HG02840 (cell line): ENCODE measurements at regions not wholly inside any gene's neighbourhood (a gene's known extent, or its start where the extent isn't known, plus 50 kb on each side); places are given as distances from the start of the nearest gene placed in this dataset.

Experiments used
- ATAC-seq: cut with Tn5 transposase; IDR thresholded peaks from one replicate; pipeline ENCODE4 v1.9.1; 2021; ENCODE audit warnings: mild to moderate bottlenecking, moderate library complexity, moderate number of reproducible peaks; ENCODE audit not compliant: unreplicated experiment, low FRiP score

DNA sequence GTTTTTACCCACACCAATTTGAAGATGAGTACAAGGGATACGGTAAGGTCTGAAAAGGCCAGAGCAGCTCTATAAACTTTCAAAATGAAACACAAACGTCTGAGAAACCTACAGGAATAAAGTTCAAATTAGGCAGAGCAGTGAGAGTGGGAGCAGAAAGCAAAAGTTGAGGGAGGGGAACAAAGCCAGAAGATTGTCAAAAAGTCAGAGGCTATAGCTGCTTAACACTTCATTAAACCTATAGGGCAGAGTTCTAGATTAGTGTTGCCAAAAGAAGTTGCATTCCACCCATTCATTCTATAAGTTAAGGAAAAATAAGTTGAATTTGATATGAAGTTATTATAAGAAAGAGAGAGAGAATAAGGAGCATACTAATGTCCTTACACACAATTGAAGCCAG, 309.6 kb upstream of the CD180 start:
- ATAC-seq = no peak

DNA sequence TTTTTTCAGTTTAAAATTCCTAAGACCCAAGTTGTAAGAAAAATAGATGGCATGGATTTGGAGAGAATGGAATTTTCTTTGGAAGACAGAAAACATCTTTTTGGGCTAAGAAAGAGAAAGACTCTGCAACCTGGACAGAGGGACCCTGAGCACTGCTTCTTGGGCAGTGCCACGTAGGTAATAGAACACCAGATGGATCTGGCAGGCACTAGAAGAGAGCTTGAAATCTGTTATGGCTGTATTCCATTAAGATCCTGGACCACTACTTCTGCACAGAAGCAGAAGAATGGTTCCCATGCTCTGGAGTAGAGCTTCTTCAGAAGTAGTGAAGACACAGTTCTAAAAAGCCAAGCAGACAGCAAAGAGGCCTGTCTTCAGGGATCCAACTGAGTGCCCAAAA, 306.4 kb upstream of the CD180 start:
- ATAC-seq = no peak

DNA sequence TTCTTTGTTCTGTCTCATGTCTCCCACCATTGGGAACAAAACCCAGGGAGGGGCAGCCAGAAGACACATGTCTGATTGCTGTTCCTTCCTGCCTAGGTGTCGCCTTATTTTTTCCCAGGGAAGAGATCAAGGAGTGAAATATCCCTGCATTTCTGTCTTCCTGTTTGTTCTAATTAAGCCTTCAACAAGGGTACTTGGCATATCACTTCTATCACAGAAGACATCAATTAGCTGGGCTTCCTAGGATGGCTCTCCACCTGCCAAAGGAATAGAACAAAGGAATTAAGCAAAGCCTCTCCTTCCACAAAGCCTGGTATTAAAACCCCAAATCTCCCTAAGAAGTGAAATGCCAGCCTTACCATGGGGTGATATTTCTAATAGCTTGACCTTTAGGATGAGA, 299.5 kb upstream of the CD180 start:
- ATAC-seq = no peak

DNA sequence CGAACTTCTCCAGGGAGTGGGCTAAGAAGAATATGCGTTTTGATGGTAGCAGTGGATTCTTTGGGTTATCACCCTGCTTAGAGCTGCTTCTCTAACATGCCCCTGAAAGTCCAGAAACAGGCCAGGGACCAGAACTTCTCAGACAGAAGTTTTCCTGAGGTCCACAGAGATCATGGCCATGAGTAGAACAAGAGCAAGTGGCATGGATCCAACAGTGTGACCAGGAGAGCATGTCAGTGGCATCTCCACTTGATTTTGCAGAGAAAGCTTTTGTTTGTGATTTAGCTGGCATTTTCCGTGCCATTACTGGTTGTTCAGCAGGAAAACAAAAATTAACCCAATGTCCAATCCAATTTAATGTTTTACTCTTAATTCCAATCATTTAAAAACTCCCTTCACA, 298.5 kb upstream of the CD180 start:
- no peak for ATAC-seq

DNA sequence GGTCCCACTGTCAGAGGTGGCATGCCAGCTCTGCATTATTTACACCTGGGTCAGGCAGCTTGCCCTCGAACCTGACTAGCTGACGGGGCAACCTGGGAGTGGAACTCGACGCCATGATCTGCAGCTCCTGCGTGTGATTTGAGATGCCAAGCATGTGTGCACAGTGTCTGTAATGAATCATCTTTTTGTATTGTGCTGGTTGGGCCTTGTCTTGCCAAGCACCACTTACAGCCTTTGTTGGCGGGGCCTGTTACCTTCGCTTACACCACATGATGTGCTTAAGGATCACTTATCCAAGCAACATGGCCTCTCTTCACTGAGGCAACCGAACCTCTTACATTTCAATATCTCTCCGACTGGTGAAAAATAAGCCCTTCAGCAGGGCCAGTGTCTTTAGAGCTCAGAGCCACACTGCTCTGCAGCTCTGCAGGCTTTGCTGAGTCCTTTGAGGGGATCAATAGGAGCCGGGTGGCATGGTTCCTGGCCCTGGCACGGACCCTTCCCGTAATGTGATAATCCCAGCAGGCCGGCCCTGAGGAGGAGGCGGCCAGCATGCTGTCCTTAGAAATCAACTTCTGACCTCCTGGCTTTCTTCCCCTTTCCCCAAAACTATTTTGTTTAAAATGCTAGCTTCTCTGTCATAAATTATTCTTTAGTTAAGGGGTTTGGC, 297.7 kb upstream of the CD180 start:
- no peak for ATAC-seq

DNA sequence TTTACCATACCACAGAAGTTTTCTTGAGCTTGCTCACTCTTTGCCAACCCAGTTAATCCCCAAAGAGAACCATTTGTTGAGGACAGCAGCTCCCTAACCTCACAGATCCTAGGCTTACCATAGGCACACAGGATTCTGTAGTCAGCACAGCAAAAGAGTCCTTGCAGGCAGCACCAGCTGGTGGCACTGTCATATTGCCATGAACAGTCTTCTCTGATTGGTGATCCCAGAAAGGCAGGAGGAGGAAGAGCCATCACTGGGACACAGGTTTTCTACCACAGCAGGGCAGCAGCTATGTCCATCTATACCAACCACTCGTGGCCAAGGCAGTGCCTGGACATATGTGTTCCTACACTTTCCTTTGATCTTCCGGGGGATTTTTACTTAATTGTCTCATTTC, 297.1 kb upstream of the CD180 start:
- ATAC-seq = no peak

DNA sequence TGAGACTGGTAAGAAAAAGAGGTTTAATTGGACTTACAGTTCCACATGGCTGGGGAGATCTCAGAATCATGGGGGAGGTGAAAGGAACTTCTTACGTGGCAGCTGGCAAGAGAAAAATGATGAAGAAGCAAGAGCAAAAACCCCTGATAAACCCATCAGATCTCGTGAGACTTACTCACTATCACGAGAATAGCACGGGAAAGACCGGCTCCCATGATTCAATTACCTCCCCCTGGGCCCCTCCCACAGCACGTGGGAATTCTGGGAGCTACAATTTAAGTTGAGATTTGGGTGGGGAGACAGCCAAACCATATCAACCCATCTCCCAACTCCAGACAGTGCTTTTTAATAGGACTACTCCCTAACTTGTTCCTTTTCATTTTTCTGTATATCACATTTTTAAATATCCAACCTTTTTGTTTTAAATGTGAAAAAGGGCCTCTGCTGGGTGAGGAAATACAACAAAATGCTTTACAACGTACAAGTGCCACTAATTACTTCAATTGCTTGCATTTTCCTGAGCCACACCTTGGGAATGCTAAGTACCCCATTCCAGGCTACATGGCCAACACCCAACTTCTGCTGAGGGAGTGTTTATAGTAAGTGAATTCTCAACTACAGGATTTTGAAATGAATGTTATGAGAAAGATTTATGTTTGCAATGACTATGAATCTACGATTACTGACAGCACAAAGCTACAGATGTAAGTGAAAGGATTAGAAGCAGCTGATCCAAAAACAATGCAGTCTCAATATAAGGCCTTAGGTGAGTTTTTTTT, 294.1 kb upstream of the CD180 start:
- ATAC-seq = no peak

DNA sequence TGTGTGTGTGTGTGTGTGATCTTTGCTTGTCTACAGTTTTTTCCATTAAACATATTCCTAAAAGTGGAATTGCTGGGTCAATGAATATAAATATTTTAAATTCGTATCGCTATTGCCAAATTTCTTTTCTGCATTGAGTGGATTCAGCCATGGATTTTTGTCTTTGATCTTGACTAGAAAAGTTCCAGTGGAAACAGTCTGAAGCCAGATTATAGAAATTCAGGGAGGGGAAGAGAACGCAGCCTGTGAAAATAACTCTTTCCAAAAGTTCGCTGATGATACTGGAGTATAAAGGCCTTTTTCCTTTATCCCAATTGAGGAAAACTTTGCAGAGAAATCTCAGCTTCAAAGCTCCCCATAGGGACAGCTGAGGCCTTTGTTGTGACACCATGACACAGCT, 292.3 kb upstream of the CD180 start:
- no peak for ATAC-seq

DNA sequence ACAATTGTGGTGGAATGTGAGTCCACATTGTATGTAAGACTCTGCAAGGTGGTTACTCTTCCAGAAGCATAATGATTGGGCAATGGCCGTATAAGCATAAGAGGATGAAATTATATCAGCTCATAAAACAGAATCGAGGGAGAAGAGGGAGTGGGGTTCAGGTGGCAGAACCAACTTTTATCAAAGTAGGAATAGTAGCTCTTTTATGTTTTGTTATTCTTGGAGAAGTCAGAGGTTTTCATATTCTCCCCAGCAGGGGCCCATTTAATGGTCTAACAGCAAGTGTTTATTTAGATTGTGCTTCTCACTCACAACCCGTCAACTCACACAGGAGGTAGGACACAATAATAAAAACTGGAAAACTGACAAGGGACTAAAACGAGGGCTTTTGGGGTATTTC, 291.3 kb upstream of the CD180 start:
- ATAC-seq = no peak

DNA sequence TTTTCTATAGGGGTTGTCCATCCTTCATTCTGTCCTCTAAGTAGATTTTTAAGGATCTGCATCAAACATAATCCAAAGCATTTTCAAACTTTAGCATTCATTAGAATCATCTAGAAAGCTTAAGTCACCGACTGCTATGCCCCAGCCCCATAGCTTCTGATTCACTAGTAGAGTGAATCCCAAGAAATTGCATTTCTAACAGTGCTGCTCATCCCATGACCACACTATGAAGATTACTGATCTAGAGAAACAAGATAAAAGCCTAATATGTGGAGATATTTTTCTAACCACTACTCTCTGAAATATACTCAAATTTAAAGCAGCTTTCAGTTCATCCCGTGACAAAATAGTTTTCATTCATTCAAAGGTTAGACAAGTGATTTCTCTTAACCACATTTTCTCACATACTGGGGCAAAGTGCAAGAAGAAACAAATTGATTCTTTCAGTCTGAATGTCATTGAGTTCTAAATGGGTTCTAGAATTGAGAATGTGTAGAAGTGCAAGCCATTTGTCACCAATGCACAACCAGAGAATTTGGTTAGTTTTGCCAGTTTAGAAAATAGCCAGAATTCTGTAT, 286.9 kb upstream of the CD180 start:
- ATAC-seq = no peak

DNA sequence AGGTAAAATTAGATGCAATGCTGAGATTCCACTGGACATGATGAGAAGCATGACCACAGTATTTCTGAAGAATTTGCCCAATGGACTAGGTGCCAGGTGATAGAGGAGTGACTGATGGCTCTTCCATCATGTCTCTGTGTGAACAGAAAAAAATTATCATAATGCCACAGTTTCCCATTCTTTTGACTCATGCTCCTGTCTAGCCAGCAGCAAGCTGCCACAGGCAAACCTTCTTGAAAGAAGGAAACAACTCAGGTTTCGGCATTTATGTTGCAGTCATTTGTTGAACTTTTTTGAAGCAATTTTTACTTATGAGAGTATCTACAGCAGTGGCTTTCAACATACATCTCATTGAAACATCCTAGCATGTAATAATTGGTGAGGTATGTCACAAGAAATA, 284.8 kb upstream of the CD180 start:
- ATAC-seq = no peak

DNA sequence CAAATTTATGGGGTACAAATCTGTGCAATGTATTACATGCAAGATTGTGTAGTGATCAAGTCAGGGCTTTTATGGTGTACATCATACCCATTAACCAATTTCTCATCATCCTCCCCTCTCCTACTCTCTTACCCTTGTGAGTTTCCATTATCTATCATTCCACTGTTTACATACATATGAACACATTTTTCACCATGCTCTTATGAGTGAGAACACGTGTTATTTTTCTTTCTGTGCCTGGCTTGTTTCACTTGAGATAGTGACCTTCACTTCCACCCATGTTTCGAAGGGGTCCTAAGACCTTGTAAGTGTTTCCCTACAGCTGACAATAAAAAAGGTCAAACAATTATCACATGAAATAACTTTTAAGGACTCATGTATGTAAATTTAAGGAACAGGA, 281.7 kb upstream of the CD180 start:
- ATAC-seq = no peak

DNA sequence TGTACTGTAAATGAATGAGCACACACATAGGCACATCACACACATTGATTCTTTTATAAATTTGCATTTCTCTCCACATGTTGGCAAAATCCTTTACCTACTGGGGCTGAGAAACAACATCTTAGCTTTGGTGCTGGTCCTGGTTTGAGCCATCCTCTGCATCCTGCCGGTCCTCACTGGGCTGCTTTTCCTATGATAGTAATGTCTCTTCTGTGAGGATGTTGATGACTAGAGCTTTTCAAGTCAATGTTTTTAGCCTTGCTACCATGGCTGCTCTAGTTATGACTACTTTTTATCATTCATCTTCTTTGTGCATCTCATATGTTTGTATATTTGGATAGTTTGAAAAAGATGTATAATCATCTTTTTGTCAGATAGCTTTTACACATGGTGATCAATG, 280.4 kb upstream of the CD180 start:
- no peak for ATAC-seq

DNA sequence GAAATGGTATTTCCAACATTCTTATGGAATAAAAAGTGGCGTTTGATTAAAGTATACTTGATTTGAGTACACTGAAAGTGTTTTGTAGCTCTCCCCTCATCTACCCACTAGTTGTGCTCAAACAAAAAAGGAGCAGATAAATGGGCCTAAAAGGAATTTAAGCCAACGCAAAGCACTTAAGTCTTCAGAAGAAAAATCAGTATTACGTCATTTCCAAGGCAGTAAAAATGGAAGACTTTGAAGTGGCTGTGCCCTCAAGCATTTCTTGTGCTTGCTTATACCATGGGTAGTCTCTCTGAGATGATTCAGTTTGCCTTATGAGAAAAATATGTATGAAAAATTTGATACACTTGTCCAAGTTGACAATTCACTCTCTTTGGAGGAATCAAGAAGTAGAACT, 279.9 kb upstream of the CD180 start:
- no peak for ATAC-seq

DNA sequence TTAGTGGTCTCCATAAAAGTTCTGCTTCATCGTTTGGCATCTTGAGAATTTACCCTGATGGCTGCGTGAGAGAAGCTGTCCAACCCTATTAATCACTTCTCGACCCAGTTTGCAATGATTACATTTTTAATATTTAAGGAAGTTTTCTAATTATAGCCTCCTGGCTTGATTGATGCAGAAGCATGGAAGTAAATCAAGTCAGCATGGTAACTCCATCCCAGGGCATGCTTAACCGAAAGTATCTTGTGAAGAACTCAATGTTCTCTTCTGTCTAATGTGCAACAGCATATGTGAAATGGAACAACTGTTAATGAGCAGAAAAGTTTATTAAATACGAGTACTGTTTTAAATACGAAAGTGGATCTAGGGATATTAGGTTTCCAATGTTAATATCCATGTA, 278.9 kb upstream of the CD180 start:
- ATAC-seq = no peak

DNA sequence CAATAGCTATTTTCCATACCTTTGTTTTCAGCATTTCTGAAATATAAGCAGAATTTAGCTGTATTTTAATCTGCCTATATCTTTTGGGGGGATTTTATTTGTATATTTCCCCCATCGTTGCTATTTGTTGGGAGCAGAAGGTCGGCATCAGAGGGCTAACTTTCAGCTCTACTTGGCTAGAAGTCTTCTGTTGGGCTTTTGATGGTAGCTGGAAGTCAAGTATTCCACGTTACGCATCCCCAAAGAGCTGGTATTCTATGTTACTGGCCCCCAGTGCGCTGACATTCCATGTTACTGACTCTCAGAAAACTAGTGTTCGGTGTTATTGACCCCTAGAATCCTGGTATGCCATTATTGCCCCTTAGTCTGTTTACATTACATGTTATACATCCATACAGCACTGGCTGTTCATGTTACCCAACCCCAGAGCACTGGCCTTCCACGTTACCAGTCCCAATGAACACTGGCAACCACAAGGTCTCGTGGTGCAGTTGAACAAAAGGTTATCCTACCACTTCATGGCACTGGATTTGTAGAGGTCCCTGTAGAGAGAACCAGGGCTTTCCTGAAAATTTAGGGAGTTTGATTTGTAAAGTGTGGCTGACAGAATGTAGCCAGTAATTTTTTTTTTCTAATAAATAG, 278.1 kb upstream of the CD180 start:
- no peak for ATAC-seq

DNA sequence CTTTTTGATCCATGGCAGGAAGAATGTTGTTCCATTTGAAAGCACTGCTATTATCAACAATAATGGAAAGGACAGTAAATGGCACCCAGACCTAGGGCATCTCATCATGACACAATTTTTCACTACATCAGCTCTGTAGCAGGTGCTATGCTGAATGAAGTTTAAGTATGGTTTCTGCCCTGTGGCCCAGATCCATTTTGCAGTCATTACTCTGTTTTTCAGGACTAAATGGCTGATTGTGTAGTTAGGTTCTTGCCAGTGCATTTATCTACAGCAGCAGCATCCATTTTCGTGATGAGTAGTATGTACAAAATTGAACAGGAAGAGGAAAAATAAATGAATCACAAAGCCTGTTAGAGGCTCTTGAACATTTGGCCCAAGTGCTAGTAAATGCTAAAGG, 270.5 kb upstream of the CD180 start:
- no peak for ATAC-seq

DNA sequence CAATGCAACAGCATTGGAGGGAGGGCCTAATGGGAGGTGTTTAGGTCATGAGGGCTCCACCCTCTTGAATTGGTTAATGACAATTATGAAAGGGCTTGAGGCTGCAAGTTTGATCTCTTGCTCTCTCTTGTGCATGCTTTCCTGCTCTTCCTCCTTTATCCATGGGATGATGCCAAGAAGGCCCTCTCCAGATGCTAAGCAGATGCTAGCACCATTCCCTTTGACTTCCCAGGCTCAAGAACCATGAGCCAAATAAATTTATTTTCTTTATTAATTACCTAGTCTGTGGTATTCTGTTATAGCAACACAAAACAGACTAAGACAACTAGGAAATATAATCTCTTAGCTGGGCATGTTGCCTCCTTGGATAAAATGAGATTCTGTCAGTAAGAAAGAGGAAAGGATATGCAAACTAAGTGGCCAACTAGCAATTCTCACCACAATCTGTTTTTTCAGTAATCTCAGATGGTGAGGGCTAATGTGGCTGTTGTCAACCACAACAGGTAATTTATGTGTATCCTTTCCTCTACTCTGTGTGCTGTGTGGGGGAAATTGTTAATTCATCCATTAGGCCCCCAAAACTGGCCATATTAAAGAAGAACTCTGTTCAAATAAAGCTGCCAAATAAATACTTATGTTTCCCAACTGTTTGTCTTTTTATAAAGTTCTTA, 269.1 kb upstream of the CD180 start:
- ATAC-seq = no peak

DNA sequence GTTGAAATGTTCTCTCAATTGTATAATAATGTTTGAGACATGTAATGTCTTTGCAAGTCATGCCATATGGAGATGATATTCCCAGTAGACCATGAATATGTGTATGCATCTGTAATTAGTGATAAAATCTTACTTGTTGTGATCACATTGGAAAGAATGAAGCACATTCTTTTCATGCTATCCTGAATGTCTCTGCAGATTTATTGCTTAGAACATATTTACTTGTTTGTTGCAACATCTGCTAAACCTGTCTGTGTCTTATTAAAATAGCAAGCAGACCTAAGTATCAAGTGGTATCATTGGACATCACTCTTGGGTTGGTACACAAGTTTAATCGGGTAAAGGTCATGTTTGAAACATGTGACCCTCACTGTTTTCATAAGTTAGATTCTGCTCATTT, 265.5 kb upstream of the CD180 start:
- no peak for ATAC-seq

DNA sequence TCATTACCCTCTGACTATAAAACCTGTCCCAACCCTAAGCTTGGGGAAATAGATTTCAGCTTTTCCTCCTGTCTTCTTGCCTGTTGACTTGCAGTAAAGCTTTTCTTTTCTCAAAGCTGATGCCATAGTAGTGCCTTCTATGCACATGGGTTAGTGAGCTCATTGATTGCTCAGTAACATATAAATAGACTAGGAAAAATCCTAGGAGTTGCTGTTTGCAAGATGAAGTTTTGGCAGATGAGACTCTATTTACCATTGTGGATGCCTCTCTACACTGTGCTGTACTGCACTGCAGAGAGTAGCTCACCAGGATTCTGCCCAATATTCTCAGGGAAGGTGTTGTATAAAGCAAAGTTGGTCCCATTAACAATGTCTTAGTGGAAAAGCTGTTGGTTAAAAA, 262.7 kb upstream of the CD180 start:
- ATAC-seq = no peak

DNA sequence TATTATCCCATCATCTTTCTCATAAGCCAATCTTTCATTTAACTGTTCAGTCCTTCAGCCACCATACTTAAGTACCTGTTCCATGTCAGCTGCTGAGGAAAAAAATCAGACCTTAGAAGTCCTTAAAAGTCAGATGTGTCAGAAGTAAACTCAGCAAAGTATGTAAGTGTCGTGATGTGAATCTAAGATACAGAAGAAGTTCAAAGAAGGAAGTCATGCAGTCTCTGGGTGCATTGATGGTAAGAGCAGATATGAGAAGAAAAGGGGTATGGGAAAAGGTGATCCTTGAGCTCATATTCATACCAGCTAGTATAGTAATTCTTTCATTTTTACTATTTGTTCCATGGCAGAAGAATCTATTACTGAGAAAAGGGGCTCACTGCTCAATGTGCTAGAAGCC, 259.4 kb upstream of the CD180 start:
- ATAC-seq = no peak
